Breast epithelium (tissue), 3 donors: ENCODE measurements at regions not wholly inside any gene's neighbourhood (a gene's known extent, or its start where the extent isn't known, plus 50 kb on each side); places are given as distances from the start of the nearest gene placed in this dataset.

ENCODE experiments used
- POLR2AphosphoS5 ChIP-seq, 3 donors: sonication (generic); formaldehyde crosslinking; IDR thresholded peaks; one replicate each; pipeline ENCODE4 v1.6.1; 2017; ENCODE audit warnings: antibody characterized with exemption in 3 of 3
- TF ChIP-seq, protein P1 (sequence below), 3 donors: fragments of 450-650 bp; IDR thresholded peaks; one replicate each; pipeline ENCODE4 v1.5.1; 2016 to 2017; ENCODE audit warnings: antibody characterized with exemption in 3 of 3, mild to moderate bottlenecking in 3 of 3, moderate library complexity in 3 of 3

DNA sequence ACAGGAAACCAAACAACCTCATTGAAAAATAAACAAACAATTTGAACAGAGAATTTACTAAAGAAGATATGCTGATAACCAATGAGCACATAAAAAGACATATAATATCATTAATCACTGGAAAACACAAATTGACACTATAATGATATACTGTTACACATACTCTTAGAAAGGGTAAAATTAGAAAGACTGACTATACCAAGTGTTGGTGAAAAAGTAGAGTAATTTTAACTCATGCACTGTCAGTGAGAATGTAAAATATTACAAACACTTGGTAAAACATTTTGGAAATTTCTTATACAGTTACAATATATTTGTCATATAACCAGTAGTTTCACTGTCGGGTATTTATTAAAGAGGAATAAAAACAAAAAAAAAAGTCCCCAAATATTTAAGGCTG, 1139.2 kb upstream of the GJE1 start:
- TF ChIP-seq, protein P1, sequence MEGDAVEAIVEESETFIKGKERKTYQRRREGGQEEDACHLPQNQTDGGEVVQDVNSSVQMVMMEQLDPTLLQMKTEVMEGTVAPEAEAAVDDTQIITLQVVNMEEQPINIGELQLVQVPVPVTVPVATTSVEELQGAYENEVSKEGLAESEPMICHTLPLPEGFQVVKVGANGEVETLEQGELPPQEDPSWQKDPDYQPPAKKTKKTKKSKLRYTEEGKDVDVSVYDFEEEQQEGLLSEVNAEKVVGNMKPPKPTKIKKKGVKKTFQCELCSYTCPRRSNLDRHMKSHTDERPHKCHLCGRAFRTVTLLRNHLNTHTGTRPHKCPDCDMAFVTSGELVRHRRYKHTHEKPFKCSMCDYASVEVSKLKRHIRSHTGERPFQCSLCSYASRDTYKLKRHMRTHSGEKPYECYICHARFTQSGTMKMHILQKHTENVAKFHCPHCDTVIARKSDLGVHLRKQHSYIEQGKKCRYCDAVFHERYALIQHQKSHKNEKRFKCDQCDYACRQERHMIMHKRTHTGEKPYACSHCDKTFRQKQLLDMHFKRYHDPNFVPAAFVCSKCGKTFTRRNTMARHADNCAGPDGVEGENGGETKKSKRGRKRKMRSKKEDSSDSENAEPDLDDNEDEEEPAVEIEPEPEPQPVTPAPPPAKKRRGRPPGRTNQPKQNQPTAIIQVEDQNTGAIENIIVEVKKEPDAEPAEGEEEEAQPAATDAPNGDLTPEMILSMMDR (IDR thresholded peaks at IDR 0.05): no peak
- no peak for TF ChIP-seq POLR2AphosphoS5 (IDR thresholded peaks at IDR 0.05)
